ENCODE measurements at regions not wholly inside any gene's neighbourhood (a gene's known extent, or its start where the extent isn't known, plus 50 kb on each side); places are given as distances from the start of the nearest gene placed in this dataset.

- TF ChIP-seq CBX5 (IDR thresholded peaks at IDR 0.05; ENCODE audit: low read depth, low read length) (no peak), ATF2 (IDR thresholded peaks at IDR 0.05; ENCODE audit: low read length) (no peak), KDM5A (IDR thresholded peaks at IDR 0.05; ENCODE audit: low read length) (no peak), GTF2F1 (IDR thresholded peaks at IDR 0.05; ENCODE audit: borderline replicate concordance, low read depth, low read length) (no peak), CHD1 (IDR thresholded peaks at IDR 0.05; ENCODE audit: low read depth, low read length) (no peak), BRCA1 (IDR thresholded peaks at IDR 0.05; ENCODE audit: low read depth, low read length) (no peak), TCF12 (IDR thresholded peaks at IDR 0.05; ENCODE audit: low read depth, low read length) (no peak), CHD2 (IDR thresholded peaks at IDR 0.05; ENCODE audit: low read length) (no peak), JUND (IDR thresholded peaks at IDR 0.05; ENCODE audit: low read length) (no peak), CBX8 (IDR thresholded peaks at IDR 0.05; ENCODE audit: borderline replicate concordance, low read depth, low read length) (no peak), SUZ12 (IDR thresholded peaks at IDR 0.05; ENCODE audit: low read length) (no peak), CTCF (IDR thresholded peaks at IDR 0.05; ENCODE audit: control extremely low read depth in 1 of 3, insufficient read depth in 1 of 3, low read depth in 1 of 3, low read length in 3 of 3) (no peak), RFX5 (IDR thresholded peaks at IDR 0.05; ENCODE audit: borderline replicate concordance, low read depth, low read length) (no peak), POU5F1 (IDR thresholded peaks at IDR 0.05; ENCODE audit: low read depth, low read length) (no peak), POLR2AphosphoS5 (IDR thresholded peaks at IDR 0.05; ENCODE audit: low read depth, low read length) (no peak), GABPA (IDR thresholded peaks at IDR 0.05; ENCODE audit: borderline replicate concordance, insufficient read depth, low read length) (no peak), KDM4A (IDR thresholded peaks at IDR 0.05; ENCODE audit: low read depth, low read length, severe bottlenecking) (no peak), ZNF274 (IDR thresholded peaks at IDR 0.05; ENCODE audit: borderline replicate concordance, extremely low read depth, low read length) (no peak), HDAC2 (IDR thresholded peaks at IDR 0.05; ENCODE audit: borderline replicate concordance in 1 of 2, low read depth in 2 of 2, low read length in 2 of 2) (no peak)
Observed at GRCh38 chr2:71780162-71780561, 326.8 kb downstream of the DYSF start (continued).
